ENCODE measurements at regions not wholly inside any gene's neighbourhood (a gene's known extent, or its start where the extent isn't known, plus 50 kb on each side); places are given as distances from the start of the nearest gene placed in this dataset.

- TF ChIP-seq POLR2A (IDR thresholded peaks at IDR 0.05), result no peak
- TF ChIP-seq, protein P1, sequence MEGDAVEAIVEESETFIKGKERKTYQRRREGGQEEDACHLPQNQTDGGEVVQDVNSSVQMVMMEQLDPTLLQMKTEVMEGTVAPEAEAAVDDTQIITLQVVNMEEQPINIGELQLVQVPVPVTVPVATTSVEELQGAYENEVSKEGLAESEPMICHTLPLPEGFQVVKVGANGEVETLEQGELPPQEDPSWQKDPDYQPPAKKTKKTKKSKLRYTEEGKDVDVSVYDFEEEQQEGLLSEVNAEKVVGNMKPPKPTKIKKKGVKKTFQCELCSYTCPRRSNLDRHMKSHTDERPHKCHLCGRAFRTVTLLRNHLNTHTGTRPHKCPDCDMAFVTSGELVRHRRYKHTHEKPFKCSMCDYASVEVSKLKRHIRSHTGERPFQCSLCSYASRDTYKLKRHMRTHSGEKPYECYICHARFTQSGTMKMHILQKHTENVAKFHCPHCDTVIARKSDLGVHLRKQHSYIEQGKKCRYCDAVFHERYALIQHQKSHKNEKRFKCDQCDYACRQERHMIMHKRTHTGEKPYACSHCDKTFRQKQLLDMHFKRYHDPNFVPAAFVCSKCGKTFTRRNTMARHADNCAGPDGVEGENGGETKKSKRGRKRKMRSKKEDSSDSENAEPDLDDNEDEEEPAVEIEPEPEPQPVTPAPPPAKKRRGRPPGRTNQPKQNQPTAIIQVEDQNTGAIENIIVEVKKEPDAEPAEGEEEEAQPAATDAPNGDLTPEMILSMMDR (IDR thresholded peaks at IDR 0.05), result no peak
Observed at GRCh38 chr11:21630934-21631478, 561.9 kb upstream of the ANO5 start.

All from tibial nerve (tissue), 3 donors.